ENCODE measurements at regions not wholly inside any gene's neighbourhood (a gene's known extent, or its start where the extent isn't known, plus 50 kb on each side); places are given as distances from the start of the nearest gene placed in this dataset.

DNA sequence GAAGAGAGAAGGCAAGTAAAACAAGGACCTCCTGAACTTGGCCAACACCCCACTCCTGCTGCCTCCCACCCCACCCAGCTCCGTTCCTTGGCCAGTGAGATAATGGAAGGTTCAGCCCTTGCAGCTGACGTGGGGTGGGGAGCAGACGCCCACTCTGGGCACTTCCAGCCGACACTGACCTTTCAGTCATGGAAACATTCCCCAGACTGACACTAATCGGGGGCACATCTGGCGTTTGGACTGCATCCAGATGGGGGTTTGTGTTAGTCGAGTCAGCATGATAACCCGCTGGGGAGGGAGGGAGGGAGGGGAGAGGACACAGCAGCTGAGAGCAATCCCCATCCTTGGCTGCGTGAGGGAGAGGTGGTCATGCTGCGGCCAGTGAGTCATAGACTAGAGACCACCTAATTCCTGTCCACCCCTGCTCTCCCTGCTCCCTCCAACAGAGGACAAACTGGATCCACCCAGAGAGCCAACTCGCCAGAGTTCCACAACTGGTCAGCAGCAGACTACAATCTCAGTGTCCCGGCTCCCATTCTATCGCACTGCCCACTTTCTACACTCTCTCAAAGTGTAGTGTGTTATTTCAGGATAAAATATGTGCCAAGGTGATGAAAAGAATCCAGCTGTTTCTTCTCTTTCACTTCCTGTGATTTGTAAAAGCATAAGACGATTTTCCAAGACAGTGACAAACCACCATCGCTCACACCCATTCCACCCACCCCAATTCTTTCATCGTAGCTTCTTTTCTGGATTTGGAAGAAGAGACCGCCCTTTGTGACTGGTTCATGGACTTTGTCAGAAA, 115.4 kb upstream of the PKDCC start:
- Histone ChIP-seq H3K9ac (ENCODE audit: low read depth, low read length) (no peak overlapping the region), H3K36me3 (ENCODE audit: insufficient read depth, low read length) (no peaks in the 10 kb centered on the region), H3K4me1 (ENCODE audit: insufficient read depth, low read length) (peaks cover 27% of the 10 kb centered on the region), H3K9me3 (ENCODE audit: control insufficient read depth, insufficient read depth, low read length) (no peaks in the 10 kb centered on the region)

DNA sequence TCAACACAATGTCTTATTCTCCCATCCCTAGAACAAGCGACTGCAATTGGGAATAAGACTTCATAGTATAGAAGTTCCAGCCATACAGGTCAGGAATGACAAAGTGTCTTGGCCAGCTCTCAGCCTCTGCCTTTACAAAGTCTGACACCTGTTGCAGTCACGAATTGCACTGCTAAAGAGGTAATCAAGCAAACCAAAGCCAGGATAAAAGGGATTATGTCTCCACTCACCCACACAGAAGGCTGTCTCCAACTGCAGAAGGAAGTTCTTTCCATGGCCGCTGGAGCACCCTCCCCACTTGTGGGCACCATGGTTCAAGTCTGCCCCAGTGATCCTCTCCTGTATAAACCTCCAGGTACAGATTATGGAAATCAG, 114.8 kb upstream of the PKDCC start:
- Histone ChIP-seq H3K4me1 (ENCODE audit: insufficient read depth, low read length) (peaks cover 33% of the 10 kb centered on the region), H3K36me3 (ENCODE audit: insufficient read depth, low read length) (no peaks in the 10 kb centered on the region), H3K9me3 (ENCODE audit: control insufficient read depth, insufficient read depth, low read length) (no peaks in the 10 kb centered on the region), H3K9ac (ENCODE audit: low read depth, low read length) (no peak overlapping the region)

DNA sequence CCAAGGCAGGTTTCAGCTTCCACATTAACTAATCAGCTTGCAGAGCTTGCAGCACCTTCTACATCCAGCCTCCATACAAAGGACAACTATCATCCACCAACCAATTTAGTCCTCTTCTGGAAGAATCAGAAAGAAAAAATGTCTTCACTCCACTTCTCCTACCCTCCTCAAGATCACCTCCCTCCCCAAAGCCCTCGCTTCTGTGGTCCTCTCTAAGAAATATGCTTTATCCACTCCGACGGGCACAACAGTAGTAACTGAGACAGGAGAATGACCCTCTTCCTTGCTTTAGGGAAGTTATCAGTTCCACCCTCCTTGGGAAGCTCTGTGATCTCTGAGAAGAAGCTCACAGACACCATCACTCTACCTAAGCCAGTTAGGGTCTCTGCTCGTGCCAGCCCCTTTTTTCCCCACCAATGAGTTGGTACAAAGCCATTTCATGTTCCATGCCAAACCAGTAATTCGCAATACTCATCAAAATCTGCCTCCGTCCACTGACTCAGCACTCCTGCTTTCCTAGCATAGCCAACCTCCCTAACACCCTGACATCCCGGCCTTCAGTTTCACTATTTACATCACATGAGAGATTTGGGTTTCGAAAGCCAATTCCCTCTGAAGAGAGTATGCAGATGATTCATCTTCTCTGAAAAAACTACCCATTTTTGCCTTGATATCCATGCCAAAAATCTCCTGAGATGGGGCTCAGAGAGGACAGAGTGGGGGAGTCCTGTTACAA, 114.1 kb upstream of the PKDCC start:
- Histone ChIP-seq H3K9me3 (ENCODE audit: control insufficient read depth, insufficient read depth, low read length) (no peaks in the 10 kb centered on the region), H3K9ac (ENCODE audit: low read depth, low read length) (no peak overlapping the region), H3K36me3 (ENCODE audit: insufficient read depth, low read length) (no peaks in the 10 kb centered on the region), H3K4me1 (ENCODE audit: insufficient read depth, low read length) (peaks cover 37% of the 10 kb centered on the region)

DNA sequence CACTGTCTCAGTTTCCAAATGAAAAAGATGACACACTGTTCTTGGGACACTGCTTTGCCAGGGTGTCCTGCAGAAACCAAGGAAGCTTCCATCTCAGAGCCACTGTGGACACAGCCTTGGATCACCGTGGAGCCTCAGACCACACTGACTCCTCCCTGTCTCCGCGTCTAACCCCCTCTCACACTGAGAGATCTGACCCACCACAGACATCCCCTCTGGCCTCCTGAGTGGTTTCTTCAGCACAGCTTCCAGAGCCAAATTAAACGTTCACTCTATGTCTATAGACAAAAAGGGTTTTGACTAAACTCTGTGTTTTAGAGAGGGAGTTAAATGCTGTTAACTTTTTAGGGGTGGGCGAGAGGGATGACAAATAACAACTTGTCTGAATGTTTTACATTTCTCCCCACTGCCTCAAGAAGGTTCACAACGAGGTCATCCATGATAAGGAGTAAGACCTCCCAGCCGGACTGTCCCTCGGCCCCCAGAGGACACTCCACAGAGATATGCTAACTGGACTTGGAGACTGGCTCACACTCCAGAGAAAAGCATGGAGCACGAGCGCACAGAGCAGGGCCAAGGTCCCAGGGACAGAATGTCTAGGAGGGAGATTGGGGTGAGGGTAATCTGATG, 113.4 kb upstream of the PKDCC start:
- no peaks in the 10 kb centered on the region for H3K9me3 ChIP-seq (ENCODE audit: control insufficient read depth, insufficient read depth, low read length)
- no peak overlapping the region for H3K9ac ChIP-seq (ENCODE audit: low read depth, low read length)
- H3K36me3 ChIP-seq (ENCODE audit: insufficient read depth, low read length): no peaks in the 10 kb centered on the region
- H3K4me1 ChIP-seq (ENCODE audit: insufficient read depth, low read length): peaks cover 37% of the 10 kb centered on the region

DNA sequence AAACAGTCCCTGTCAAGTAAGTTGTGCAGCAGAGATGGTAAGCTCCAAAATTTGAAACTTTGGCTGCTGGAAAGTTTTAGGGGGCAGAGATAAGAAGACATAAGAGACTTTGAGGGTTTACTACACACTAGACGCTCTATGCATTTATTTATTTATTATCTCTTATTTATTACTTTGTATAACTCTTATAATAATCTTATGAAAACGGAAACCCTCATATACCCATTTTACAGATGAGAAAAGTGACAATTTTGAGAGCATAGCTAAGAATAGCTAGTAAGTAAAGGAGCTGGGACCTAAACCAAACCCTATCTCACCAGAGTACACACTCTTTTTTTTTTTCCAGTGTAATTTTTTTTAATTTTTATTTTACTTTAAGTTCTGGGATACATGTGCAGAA, 112.8 kb upstream of the PKDCC start:
- Histone ChIP-seq H3K9me3 (ENCODE audit: control insufficient read depth, insufficient read depth, low read length) (no peaks in the 10 kb centered on the region), H3K9ac (ENCODE audit: low read depth, low read length) (no peak overlapping the region), H3K36me3 (ENCODE audit: insufficient read depth, low read length) (no peaks in the 10 kb centered on the region), H3K4me1 (ENCODE audit: insufficient read depth, low read length) (peaks cover 38% of the 10 kb centered on the region)

DNA sequence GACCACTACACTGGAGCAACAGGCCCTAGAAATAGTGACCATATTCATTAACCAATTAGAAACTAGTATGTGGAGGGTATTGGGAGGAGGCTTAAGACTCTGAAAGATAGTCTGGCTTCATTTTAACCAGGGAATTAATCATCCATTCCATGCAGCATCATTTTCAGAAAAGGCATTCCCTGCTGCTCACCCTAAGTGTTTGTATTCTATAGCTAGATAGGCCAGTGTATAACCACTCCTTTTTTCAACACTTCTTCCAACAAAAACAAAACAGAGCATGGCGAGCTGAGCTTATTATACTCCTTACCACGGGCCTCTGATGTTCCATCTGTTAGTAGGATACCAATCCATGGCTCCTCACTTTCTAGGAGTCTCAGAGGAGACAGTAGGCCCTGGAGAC, 112.0 kb upstream of the PKDCC start:
- no peaks in the 10 kb centered on the region for H3K9me3 ChIP-seq (ENCODE audit: control insufficient read depth, insufficient read depth, low read length)
- H3K36me3 ChIP-seq (ENCODE audit: insufficient read depth, low read length): no peaks in the 10 kb centered on the region
- peaks cover 44% of the 10 kb centered on the region for H3K4me1 ChIP-seq (ENCODE audit: insufficient read depth, low read length)
- H3K9ac ChIP-seq (ENCODE audit: low read depth, low read length): no peak overlapping the region

DNA sequence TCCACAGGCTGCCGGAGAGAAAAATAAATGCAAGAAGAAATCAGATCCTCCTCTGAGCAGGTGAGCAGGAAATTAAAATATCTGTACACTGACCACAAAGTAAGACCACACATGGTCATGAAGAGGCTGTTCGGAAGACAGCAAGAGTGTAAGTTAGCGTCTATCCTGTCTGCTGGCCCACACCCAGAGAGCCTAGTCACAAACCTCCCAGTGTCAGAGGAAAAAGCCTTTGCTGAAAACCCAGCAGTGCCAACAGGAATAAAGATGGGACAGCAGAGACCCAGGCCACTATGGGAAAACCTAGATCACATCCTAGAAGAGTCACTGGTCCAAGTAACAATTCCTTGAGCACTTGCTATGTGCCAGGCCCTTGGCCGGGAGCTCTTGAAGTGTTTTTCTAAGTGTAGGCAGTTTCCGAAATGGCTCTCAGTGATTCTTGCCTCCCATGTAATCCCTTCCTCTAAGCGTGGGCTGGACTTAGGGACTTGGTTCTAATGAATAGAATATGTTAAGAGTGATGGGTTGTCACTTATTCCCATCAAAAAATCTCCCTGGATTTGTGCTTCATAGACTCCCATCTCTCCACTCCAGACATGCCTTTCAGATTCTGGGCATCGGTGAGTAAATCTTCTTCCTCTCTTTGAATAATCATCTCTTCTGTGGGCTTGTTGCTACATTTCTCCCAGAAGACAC, 110.9 kb upstream of the PKDCC start:
- no peak overlapping the region for H3K9ac ChIP-seq (ENCODE audit: low read depth, low read length)
- peaks cover 47% of the 10 kb centered on the region for H3K4me1 ChIP-seq (ENCODE audit: insufficient read depth, low read length)
- H3K36me3 ChIP-seq (ENCODE audit: insufficient read depth, low read length): no peaks in the 10 kb centered on the region
- H3K9me3 ChIP-seq (ENCODE audit: control insufficient read depth, insufficient read depth, low read length): no peaks in the 10 kb centered on the region

DNA sequence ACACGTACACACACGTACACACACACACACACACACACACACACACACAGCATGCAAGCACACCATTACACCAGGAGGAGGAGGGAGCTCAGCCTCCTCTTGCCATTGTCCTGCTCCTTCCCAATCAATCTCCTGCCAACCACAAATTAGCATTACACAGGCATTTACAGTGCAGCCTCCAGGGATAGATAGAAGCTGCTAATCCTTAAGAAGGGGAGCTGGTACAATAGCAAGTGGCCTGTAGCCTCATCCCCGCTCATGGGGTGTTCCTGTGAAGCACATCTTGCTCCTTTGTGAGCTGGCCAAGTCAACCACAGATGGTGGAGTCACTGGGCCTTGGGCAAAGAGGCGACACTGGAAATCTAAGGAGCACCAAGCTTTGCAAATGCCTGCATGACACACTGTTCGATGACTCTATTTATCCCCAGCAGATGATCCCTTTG, 110.3 kb upstream of the PKDCC start:
- Histone ChIP-seq H3K36me3 (ENCODE audit: insufficient read depth, low read length) (no peaks in the 10 kb centered on the region), H3K9ac (ENCODE audit: low read depth, low read length) (no peak overlapping the region), H3K4me1 (ENCODE audit: insufficient read depth, low read length) (peaks cover 47% of the 10 kb centered on the region), H3K9me3 (ENCODE audit: control insufficient read depth, insufficient read depth, low read length) (no peaks in the 10 kb centered on the region)

DNA sequence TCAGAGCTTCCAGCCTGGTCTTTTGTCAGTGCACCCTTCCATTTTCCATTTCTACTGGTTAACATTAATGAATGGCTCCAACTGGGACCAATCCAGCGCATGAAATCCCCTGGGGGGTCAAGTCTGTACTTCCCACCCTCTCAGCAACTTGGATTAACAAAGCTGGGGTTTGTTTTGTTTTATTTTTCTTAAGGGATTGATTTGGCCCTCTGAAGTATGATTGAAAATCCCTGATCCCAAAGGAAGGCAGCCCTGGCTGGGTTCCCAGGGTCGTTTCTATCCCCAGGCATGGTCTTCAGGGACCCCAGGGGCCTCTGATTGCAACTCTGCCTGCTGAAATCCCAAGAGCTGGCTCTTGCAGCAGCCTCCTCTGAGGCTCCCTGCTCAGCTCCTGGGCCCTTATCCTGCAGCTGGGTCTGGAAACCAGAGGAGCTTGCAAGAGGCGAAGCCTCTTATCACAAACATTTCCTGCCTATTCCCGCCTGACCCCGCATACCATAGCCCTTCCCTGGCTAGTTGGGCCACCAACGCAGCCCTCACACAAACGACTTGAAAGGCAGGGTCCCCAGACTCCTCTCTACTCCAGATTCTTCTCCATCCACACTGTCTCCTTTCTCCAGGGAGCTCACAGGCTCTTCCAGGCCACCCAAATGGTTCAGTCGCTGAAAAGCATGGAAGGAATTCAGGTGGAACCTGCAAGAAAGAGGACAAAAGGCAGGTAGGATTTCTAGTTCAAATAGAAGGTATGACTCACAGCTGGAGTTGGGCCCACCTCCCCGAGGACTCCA, 109.7 kb upstream of the PKDCC start:
- no peaks in the 10 kb centered on the region for H3K36me3 ChIP-seq (ENCODE audit: insufficient read depth, low read length)
- H3K9ac ChIP-seq (ENCODE audit: low read depth, low read length): no peak overlapping the region

DNA sequence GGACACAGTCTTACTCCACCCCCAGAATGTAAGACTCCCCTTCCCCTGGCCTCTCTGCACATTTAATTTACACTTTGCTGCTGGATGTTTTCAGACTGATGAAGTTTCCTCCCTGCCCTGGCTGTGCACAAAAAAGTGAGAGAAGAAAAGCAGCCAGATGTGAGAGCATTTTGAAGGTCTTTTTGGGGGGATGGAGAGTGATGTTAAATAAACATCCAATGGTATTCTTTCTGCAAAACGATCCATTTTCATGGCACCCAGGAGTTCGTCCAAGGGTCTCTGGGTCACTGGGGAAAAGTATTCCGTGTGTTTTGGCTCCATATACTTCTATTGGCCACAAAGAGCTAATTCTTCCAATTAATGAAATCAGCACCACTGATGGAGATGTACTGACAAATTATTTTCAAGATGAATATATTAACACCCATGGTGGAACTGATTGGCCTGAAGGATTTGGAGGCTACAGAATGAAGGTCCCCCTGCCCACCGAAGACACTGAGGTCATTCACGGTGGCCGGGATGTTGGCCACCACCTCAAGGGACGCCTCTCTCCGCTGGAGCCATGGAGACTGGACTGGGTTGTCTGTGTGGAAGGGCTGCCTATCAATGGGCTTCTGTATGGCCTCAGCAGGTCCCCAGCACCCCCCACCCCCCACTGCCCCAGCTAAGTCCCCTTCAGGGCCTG, 107.6 kb upstream of the PKDCC start:
- Histone ChIP-seq H3K9me3 (ENCODE audit: control insufficient read depth, insufficient read depth, low read length) (no peaks in the 10 kb centered on the region), H3K36me3 (ENCODE audit: insufficient read depth, low read length) (no peaks in the 10 kb centered on the region), H3K4me1 (ENCODE audit: insufficient read depth, low read length) (peaks cover 36% of the 10 kb centered on the region), H3K9ac (ENCODE audit: low read depth, low read length) (no peak overlapping the region)

More for the DNA sequence above, 109.7 kb upstream of the PKDCC start:
- Histone ChIP-seq H3K4me1 (ENCODE audit: insufficient read depth, low read length) (peaks cover 47% of the 10 kb centered on the region), H3K9me3 (ENCODE audit: control insufficient read depth, insufficient read depth, low read length) (no peaks in the 10 kb centered on the region)

DNA sequence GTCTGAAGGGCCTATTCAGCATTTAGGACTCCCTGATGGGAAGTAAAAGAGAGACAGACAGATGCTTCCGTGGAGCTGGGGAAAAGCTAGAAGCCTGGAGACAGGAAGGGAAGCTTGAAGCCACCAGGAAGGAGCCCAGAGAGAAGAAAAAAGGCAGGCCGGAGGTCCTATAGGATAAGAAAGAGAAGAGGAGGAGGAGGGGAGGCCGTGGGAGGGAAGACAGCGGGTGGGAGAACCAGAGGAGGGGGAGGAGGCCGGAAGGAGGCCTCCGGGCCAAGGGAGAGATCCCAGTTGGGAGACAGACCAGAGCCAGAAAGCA, 107.1 kb upstream of the PKDCC start:
- H3K4me1 ChIP-seq (ENCODE audit: insufficient read depth, low read length): peaks cover 36% of the 10 kb centered on the region
- no peaks in the 10 kb centered on the region for H3K9me3 ChIP-seq (ENCODE audit: control insufficient read depth, insufficient read depth, low read length)
- H3K36me3 ChIP-seq (ENCODE audit: insufficient read depth, low read length): no peaks in the 10 kb centered on the region
- H3K9ac ChIP-seq (ENCODE audit: low read depth, low read length): no peak overlapping the region

DNA sequence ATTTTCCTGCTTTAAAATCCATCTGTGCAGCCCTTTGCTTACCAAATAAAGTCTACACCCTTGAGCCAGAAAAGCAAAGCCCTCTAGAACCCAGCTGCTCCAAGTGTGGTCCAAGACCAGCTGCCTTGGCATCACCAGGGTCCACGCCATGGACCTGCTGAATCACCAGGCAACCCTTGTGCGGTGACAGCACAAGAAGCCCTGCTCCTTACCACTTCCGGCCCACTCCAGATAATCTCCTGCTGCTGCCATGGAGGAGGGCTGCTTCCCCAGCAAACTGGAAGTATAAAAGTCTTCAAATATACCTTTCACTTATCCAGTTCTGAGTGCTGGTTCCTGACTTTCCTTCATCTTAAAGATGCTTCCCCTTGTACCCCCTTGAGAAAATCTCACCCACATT, 106.0 kb upstream of the PKDCC start:
- Histone ChIP-seq H3K36me3 (ENCODE audit: insufficient read depth, low read length) (no peaks in the 10 kb centered on the region), H3K4me1 (ENCODE audit: insufficient read depth, low read length) (peaks cover 28% of the 10 kb centered on the region), H3K9ac (ENCODE audit: low read depth, low read length) (no peak overlapping the region), H3K9me3 (ENCODE audit: control insufficient read depth, insufficient read depth, low read length) (no peaks in the 10 kb centered on the region)

DNA sequence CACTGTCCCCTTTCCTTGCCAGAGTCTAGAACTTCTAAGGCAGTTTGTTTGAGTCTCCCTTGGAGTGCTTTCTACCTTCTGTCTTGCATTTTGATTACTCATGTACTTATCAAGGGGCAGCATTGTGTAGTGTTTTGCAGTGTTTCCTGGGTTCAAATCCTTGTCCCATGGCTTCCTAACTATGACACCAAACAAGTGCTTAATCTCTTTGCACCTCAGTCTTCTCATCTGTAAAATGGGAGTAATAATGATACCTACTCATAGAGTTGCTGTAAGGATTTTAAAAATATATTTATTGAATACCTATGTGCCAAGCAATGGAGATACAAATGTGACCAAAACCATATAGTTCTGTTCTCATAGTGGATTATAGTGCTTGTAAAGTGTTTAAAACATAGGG, 105.5 kb upstream of the PKDCC start:
- Histone ChIP-seq H3K9me3 (ENCODE audit: control insufficient read depth, insufficient read depth, low read length) (no peaks in the 10 kb centered on the region), H3K36me3 (ENCODE audit: insufficient read depth, low read length) (no peaks in the 10 kb centered on the region), H3K4me1 (ENCODE audit: insufficient read depth, low read length) (peaks cover 27% of the 10 kb centered on the region), H3K9ac (ENCODE audit: low read depth, low read length) (no peak overlapping the region)

Data from ES-I3 (cell line).